DND-41 (cell line): ENCODE measurements at regions not wholly inside any gene's neighbourhood (a gene's known extent, or its start where the extent isn't known, plus 50 kb on each side); places are given as distances from the start of the nearest gene placed in this dataset.

ENCODE experiments used
- ATAC-seq: fragments of 200-7000 bp; cut with Tn5 transposase; 3 replicates; pipeline ENCODE4 v1.9.1; 2021; ENCODE audit warnings: low read depth; ENCODE audit not compliant: insufficient read depth
- DNase-seq: peaks from one replicate; pipeline ENCODE4 v3.0.0-alpha.2; 2020
- H2AFZ ChIP-seq: 2 replicates; pipeline ENCODE4 v1.6.0; 2012; ENCODE audit warnings: low read depth, low read length
- H3K27ac ChIP-seq: 2 replicates; pipeline ENCODE4 v1.5.1; 2012; ENCODE audit warnings: low read length, inconsistent platforms
- H3K27me3 ChIP-seq: fragments of 200-600 bp; sonication (generic); 2 replicates; pipeline ENCODE4 v1.6.0; 2012; ENCODE audit warnings: low read length, mild to moderate bottlenecking, inconsistent platforms; ENCODE audit not compliant: insufficient read depth, poor library complexity
- H3K36me3 ChIP-seq: 2 replicates; pipeline ENCODE4 v1.5.1; 2012; ENCODE audit warnings: low read length, inconsistent platforms; ENCODE audit not compliant: insufficient read depth
- H3K4me1 ChIP-seq: 2 replicates; pipeline ENCODE4 v1.5.1; 2012; ENCODE audit warnings: mild to moderate bottlenecking, low read length; ENCODE audit not compliant: insufficient read depth
- H3K4me2 ChIP-seq: 2 replicates; pipeline ENCODE4 v1.6.0; 2012; ENCODE audit warnings: mild to moderate bottlenecking, moderate library complexity, low read length, inconsistent platforms; ENCODE audit not compliant: insufficient read depth
- H3K4me3 ChIP-seq, 2 experiments: fragments of 200-600 bp in 1 of 2; shearing (Covaris generic) in 1 of 2; 2 replicates each; pipeline ENCODE4 v1.5.1; 2012 to 2016; ENCODE audit warnings: inconsistent platforms in 2 of 2, low read length in 2 of 2, mild to moderate bottlenecking in 2 of 2, low read depth in 1 of 2, moderate library complexity in 1 of 2
- H3K79me2 ChIP-seq: 2 replicates; pipeline ENCODE4 v1.6.0; 2012; ENCODE audit warnings: low read length, inconsistent platforms; ENCODE audit not compliant: insufficient read depth
- H3K9ac ChIP-seq: 2 replicates; pipeline ENCODE4 v1.6.0; 2012; ENCODE audit warnings: low read depth, mild to moderate bottlenecking, inconsistent platforms, low read length, moderate library complexity
- H3K9me3 ChIP-seq: 2 replicates; pipeline ENCODE4 v1.5.1; 2012; ENCODE audit warnings: low read length, moderate library complexity, mild to moderate bottlenecking, inconsistent platforms; ENCODE audit not compliant: insufficient read depth, severe bottlenecking
- H4K20me1 ChIP-seq: 2 replicates; pipeline ENCODE4 v1.6.0; 2012; ENCODE audit warnings: low read length; ENCODE audit not compliant: insufficient read depth
- CTCF ChIP-seq: IDR thresholded peaks from 2 replicates; pipeline ENCODE4 v1.5.1; 2012; ENCODE audit warnings: borderline replicate concordance, low read length, moderate library complexity, mild to moderate bottlenecking; ENCODE audit not compliant: poor library complexity, severe bottlenecking; ENCODE audit errors: extremely low read depth
- EZH2 ChIP-seq: IDR thresholded peaks from 3 replicates; pipeline ENCODE4 v1.6.1; 2012; ENCODE audit warnings: borderline replicate concordance, low read depth, mild to moderate bottlenecking, moderate library complexity, low read length, inconsistent platforms; ENCODE audit not compliant: severe bottlenecking

- TF ChIP-seq EZH2 (no peak), CTCF (no peak)
- Histone ChIP-seq H3K4me3 (no peak overlapping the region), H3K4me2 (no peak overlapping the region), H3K9ac (no peak overlapping the region), H3K79me2 (no peaks in the 10 kb centered on the region), H3K27me3 (no peaks in the 10 kb centered on the region), H3K36me3 (no peaks in the 10 kb centered on the region), H3K9me3 (no peaks in the 10 kb centered on the region), H4K20me1 (no peaks in the 10 kb centered on the region), H3K4me1 (no peaks in the 10 kb centered on the region), H3K27ac (no peak overlapping the region), H2AFZ (no peak overlapping the region)
- DNase-seq, result no peak
- no peak for ATAC-seq
These were observed 774.7 kb upstream of the EDIL3 start for GRCh38 chr5:85159395-85159794.

GRCh38 chr5:85168474-85168873, 783.8 kb upstream of the EDIL3 start:
- Histone ChIP-seq H3K36me3 (no peaks in the 10 kb centered on the region), H3K27me3 (no peaks in the 10 kb centered on the region), H3K27ac (no peak overlapping the region), H3K4me3 (no peak overlapping the region), H2AFZ (no peak overlapping the region), H3K4me2 (no peak overlapping the region), H3K9ac (no peak overlapping the region), H3K79me2 (no peaks in the 10 kb centered on the region), H4K20me1 (no peaks in the 10 kb centered on the region), H3K9me3 (no peaks in the 10 kb centered on the region), H3K4me1 (no peaks in the 10 kb centered on the region)
- TF ChIP-seq EZH2 (no peak), CTCF (no peak)
- DNase-seq, result no peak
- ATAC-seq, result no peak

- no peak for TF ChIP-seq EZH2
- TF ChIP-seq CTCF, result no peak
- Histone ChIP-seq H4K20me1 (no peaks in the 10 kb centered on the region), H2AFZ (no peak overlapping the region), H3K79me2 (no peaks in the 10 kb centered on the region), H3K9ac (no peak overlapping the region), H3K27ac (no peak overlapping the region), H3K9me3 (no peaks in the 10 kb centered on the region), H3K4me1 (no peaks in the 10 kb centered on the region), H3K27me3 (no peaks in the 10 kb centered on the region), H3K4me3 (no peak overlapping the region), H3K4me2 (no peak overlapping the region), H3K36me3 (no peaks in the 10 kb centered on the region)
- no peak for DNase-seq
- ATAC-seq, result no peak
These were observed 785.5 kb upstream of the EDIL3 start for GRCh38 chr5:85170183-85170582.

- H3K79me2 ChIP-seq, result no peaks in the 10 kb centered on the region
- ATAC-seq (no peak), DNase-seq (no peak)
These were observed 788.8 kb upstream of the EDIL3 start for GRCh38 chr5:85173469-85173868.

More at GRCh38 chr5:85173469-85173868, 788.8 kb upstream of the EDIL3 start:
- H4K20me1 ChIP-seq, result no peaks in the 10 kb centered on the region
- no peak overlapping the region for H2AFZ ChIP-seq
- no peaks in the 10 kb centered on the region for H3K36me3 ChIP-seq
- H3K27me3 ChIP-seq, result no peaks in the 10 kb centered on the region
- no peak overlapping the region for H3K4me2 ChIP-seq
- H3K27ac ChIP-seq, result no peak overlapping the region
- no peak overlapping the region for H3K9ac ChIP-seq
- no peaks in the 10 kb centered on the region for H3K4me1 ChIP-seq
- TF ChIP-seq CTCF (no peak), EZH2 (no peak)
- no peak overlapping the region for H3K4me3 ChIP-seq
- no peaks in the 10 kb centered on the region for H3K9me3 ChIP-seq
